HG02973 (cell line): ENCODE measurements at regions not wholly inside any gene's neighbourhood (a gene's known extent, or its start where the extent isn't known, plus 50 kb on each side); places are given as distances from the start of the nearest gene placed in this dataset.

Experiments used
- ATAC-seq: cut with Tn5 transposase; IDR thresholded peaks from one replicate; pipeline ENCODE4 v1.9.1; 2021; ENCODE audit warnings: moderate library complexity; ENCODE audit not compliant: unreplicated experiment

- ATAC-seq: no peak
Observed at GRCh38 chr20:43863821-43864544, 50.7 kb upstream of the TOX2 start.

- ATAC-seq: no peak
Observed at GRCh38 chr20:43863330-43863729, 51.3 kb upstream of the TOX2 start.

- no peak for ATAC-seq
Observed at GRCh38 chr20:43862438-43862837, 52.2 kb upstream of the TOX2 start.

GRCh38 chr20:43859994-43860393, 54.7 kb upstream of the TOX2 start:
- no peak for ATAC-seq

- ATAC-seq: no peak
Observed at GRCh38 chr20:43857932-43858331, 56.7 kb upstream of the TOX2 start.

GRCh38 chr20:43857127-43857526, 57.5 kb upstream of the TOX2 start:
- ATAC-seq: no peak

- no peak for ATAC-seq
Observed at GRCh38 chr20:43855803-43856202, 58.8 kb upstream of the TOX2 start.

GRCh38 chr20:43853918-43854317, 60.7 kb upstream of the TOX2 start:
- ATAC-seq: no peak

- no peak for ATAC-seq
Observed at GRCh38 chr20:43853174-43853803, 61.4 kb upstream of the TOX2 start.

GRCh38 chr20:43849496-43850186, 65.0 kb upstream of the TOX2 start:
- ATAC-seq: no peak

GRCh38 chr20:43846516-43846905, 68.1 kb upstream of the TOX2 start:
- ATAC-seq: no peak

- ATAC-seq: no peak
Observed at GRCh38 chr20:43844778-43845614, 69.7 kb upstream of the TOX2 start.

- ATAC-seq: no peak
Observed at GRCh38 chr20:43843965-43844660, 70.5 kb upstream of the TOX2 start.

GRCh38 chr20:43843096-43843964, 71.3 kb upstream of the TOX2 start:
- ATAC-seq: no peak

GRCh38 chr20:43842126-43843020, 72.3 kb upstream of the TOX2 start:
- no peak for ATAC-seq

- no peak for ATAC-seq
Observed at GRCh38 chr20:43840382-43841070, 74.1 kb upstream of the TOX2 start.

GRCh38 chr20:43839793-43840199, 74.9 kb upstream of the TOX2 start:
- ATAC-seq: no peak

GRCh38 chr20:43838703-43839060, 76.0 kb upstream of the TOX2 start:
- ATAC-seq: no peak
